Osteoblast (primary cell): ENCODE measurements at regions not wholly inside any gene's neighbourhood (a gene's known extent, or its start where the extent isn't known, plus 50 kb on each side); places are given as distances from the start of the nearest gene placed in this dataset.

Experiments used
- DNase-seq: peaks from one replicate; pipeline ENCODE4 v3.0.0; 2011; ENCODE audit warnings: low spot score, mixed read lengths; ENCODE audit not compliant: insufficient read length; ENCODE audit errors: missing footprints
- H2AFZ ChIP-seq: 2 replicates; pipeline ENCODE4 v1.6.0; 2011; ENCODE audit warnings: mild to moderate bottlenecking, low read length
- H3K27ac ChIP-seq: 2 replicates; pipeline ENCODE4 v1.5.1; 2011; ENCODE audit warnings: mild to moderate bottlenecking, low read depth, low read length, moderate library complexity
- H3K27me3 ChIP-seq: 2 replicates; pipeline ENCODE4 v1.6.0; 2012; ENCODE audit warnings: mild to moderate bottlenecking, control low read depth, inconsistent platforms, low read length, moderate library complexity; ENCODE audit not compliant: insufficient read depth
- H3K36me3 ChIP-seq: 2 replicates; pipeline ENCODE4 v1.5.1; 2011; ENCODE audit warnings: mild to moderate bottlenecking, low read length, control low read depth, moderate library complexity; ENCODE audit not compliant: insufficient read depth
- H3K4me1 ChIP-seq: 2 replicates; pipeline ENCODE4 v1.5.1; 2011; ENCODE audit warnings: mild to moderate bottlenecking, low read length, control low read depth, moderate library complexity; ENCODE audit not compliant: insufficient read depth
- H3K4me2 ChIP-seq: 2 replicates; pipeline ENCODE4 v1.6.0; 2011; ENCODE audit warnings: mild to moderate bottlenecking, low read length; ENCODE audit not compliant: insufficient read depth
- H3K4me3 ChIP-seq: fragments of 200-600 bp; sonication (generic); 3 replicates; pipeline ENCODE4 v1.5.1; 2012; ENCODE audit warnings: mild to moderate bottlenecking, low read length, inconsistent platforms; ENCODE audit not compliant: insufficient read depth
- H3K79me2 ChIP-seq: 2 replicates; pipeline ENCODE4 v1.6.0; 2012; ENCODE audit warnings: mild to moderate bottlenecking, low read length, control low read depth, inconsistent platforms; ENCODE audit not compliant: insufficient read depth
- H3K9me3 ChIP-seq: 2 replicates; pipeline ENCODE4 v1.5.1; 2011; ENCODE audit warnings: low read depth, low read length, control low read depth
- H4K20me1 ChIP-seq: 2 replicates; pipeline ENCODE4 v1.6.0; 2012; ENCODE audit warnings: mild to moderate bottlenecking, low read length, control low read depth; ENCODE audit not compliant: insufficient read depth
- TF ChIP-seq, protein P1 (sequence below): IDR thresholded peaks from 2 replicates; pipeline ENCODE4 v1.5.1; 2011; ENCODE audit warnings: mild to moderate bottlenecking, low read depth, low read length, moderate library complexity; ENCODE audit errors: extremely low read depth

GRCh38 chr9:115794921-115795475 lies 358.6 kb upstream of the PAPPA start:
- no peaks in the 10 kb centered on the region for H3K9me3 ChIP-seq

GRCh38 chr9:115799734-115800133 lies 353.9 kb upstream of the PAPPA start:
- H2AFZ ChIP-seq = no peak overlapping the region
- no peaks in the 10 kb centered on the region for H3K9me3 ChIP-seq
- no peaks in the 10 kb centered on the region for H4K20me1 ChIP-seq
- H3K27me3 ChIP-seq = no peaks in the 10 kb centered on the region
- H3K27ac ChIP-seq = no peak overlapping the region
- DNase-seq = no peak
- TF ChIP-seq, protein P1, sequence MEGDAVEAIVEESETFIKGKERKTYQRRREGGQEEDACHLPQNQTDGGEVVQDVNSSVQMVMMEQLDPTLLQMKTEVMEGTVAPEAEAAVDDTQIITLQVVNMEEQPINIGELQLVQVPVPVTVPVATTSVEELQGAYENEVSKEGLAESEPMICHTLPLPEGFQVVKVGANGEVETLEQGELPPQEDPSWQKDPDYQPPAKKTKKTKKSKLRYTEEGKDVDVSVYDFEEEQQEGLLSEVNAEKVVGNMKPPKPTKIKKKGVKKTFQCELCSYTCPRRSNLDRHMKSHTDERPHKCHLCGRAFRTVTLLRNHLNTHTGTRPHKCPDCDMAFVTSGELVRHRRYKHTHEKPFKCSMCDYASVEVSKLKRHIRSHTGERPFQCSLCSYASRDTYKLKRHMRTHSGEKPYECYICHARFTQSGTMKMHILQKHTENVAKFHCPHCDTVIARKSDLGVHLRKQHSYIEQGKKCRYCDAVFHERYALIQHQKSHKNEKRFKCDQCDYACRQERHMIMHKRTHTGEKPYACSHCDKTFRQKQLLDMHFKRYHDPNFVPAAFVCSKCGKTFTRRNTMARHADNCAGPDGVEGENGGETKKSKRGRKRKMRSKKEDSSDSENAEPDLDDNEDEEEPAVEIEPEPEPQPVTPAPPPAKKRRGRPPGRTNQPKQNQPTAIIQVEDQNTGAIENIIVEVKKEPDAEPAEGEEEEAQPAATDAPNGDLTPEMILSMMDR = no peak
- H3K4me3 ChIP-seq = no peak overlapping the region
- H3K36me3 ChIP-seq = no peaks in the 10 kb centered on the region
- H3K79me2 ChIP-seq = no peaks in the 10 kb centered on the region
- no peak overlapping the region for H3K4me2 ChIP-seq
- no peaks in the 10 kb centered on the region for H3K4me1 ChIP-seq

More at GRCh38 chr9:115794921-115795475, 358.6 kb upstream of the PAPPA start:
- Histone ChIP-seq H3K27me3 (no peaks in the 10 kb centered on the region), H3K79me2 (no peaks in the 10 kb centered on the region), H3K4me3 (no peak overlapping the region), H4K20me1 (no peaks in the 10 kb centered on the region), H3K4me1 (no peaks in the 10 kb centered on the region), H3K27ac (no peak overlapping the region), H3K4me2 (no peak overlapping the region), H2AFZ (no peak overlapping the region), H3K36me3 (no peaks in the 10 kb centered on the region)
- TF ChIP-seq, protein P1 = no peak
- peak; percentile 70 for DNase-seq

GRCh38 chr9:115804206-115804605 lies 349.4 kb upstream of the PAPPA start:
- peaks cover 11% of the 10 kb centered on the region for H3K4me1 ChIP-seq
- no peaks in the 10 kb centered on the region for H3K27me3 ChIP-seq
- no peaks in the 10 kb centered on the region for H3K36me3 ChIP-seq
- H3K79me2 ChIP-seq = no peaks in the 10 kb centered on the region
- H3K9me3 ChIP-seq = no peaks in the 10 kb centered on the region
- TF ChIP-seq, protein P1 = no peak
- no peak for DNase-seq
- no peak overlapping the region for H2AFZ ChIP-seq
- H3K27ac ChIP-seq = no peak overlapping the region
- no peak overlapping the region for H3K4me2 ChIP-seq
- no peak overlapping the region for H3K4me3 ChIP-seq
- no peaks in the 10 kb centered on the region for H4K20me1 ChIP-seq

- Histone ChIP-seq H4K20me1 (no peaks in the 10 kb centered on the region), H3K79me2 (no peaks in the 10 kb centered on the region), H3K27ac (no peak overlapping the region), H3K27me3 (no peaks in the 10 kb centered on the region), H3K4me1 (peaks cover 11% of the 10 kb centered on the region), H3K4me3 (no peak overlapping the region), H3K4me2 (peak overlapping the region; percentile 59), H3K36me3 (no peaks in the 10 kb centered on the region), H2AFZ (peak overlapping the region; percentile 68), H3K9me3 (no peaks in the 10 kb centered on the region)
- DNase-seq = no peak
- TF ChIP-seq, protein P1 = no peak
These were observed 345.5 kb upstream of the PAPPA start for GRCh38 chr9:115808108-115808507.
